ENCODE measurements at regions not wholly inside any gene's neighbourhood (a gene's known extent, or its start where the extent isn't known, plus 50 kb on each side); places are given as distances from the start of the nearest gene placed in this dataset.

DNA sequence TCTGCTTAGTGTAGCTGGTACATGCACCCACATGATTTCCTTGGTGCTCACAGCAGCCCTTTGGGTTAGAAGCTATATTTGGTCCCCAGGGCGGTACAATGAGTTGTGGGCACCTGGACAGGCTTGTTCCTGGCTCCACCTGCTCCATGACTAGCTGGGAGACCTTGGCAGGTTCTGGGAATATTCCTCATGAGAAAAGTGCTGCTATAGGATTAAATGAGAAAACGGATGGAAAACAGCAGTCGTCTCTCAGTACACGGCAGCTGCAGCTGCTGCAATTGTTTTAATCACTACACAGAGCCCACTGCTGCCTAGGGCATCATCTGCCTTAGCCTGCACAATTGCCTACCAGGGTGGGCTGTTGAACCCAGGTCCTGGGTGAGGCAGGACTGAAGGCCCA is 424.5 kb upstream of the B3GAT1 start:
- TF ChIP-seq CC2D1A (CRISPR knock-in tag; IDR thresholded peaks at IDR 0.05), result no peak
- TF ChIP-seq ZBTB46 (CRISPR knock-in tag; IDR thresholded peaks at IDR 0.05; ENCODE audit: borderline replicate concordance), result no peak
- no peak for TF ChIP-seq REST (IDR thresholded peaks at IDR 0.05; ENCODE audit: borderline replicate concordance in 1 of 2, low read depth in 1 of 2, low read length in 2 of 2)
- TF ChIP-seq KLF16 (CRISPR knock-in tag; IDR thresholded peaks at IDR 0.05), result no peak
- no peak for TF ChIP-seq CEBPZ (IDR thresholded peaks at IDR 0.05; ENCODE audit: low read length)
- TF ChIP-seq NFRKB (IDR thresholded peaks at IDR 0.05), result no peak
- TF ChIP-seq ZNF768 (CRISPR knock-in tag; IDR thresholded peaks at IDR 0.05), result no peak
- TF ChIP-seq CTCF (CRISPR knock-in tag; IDR thresholded peaks at IDR 0.05), result no peak
